ENCODE measurements at regions not wholly inside any gene's neighbourhood (a gene's known extent, or its start where the extent isn't known, plus 50 kb on each side); places are given as distances from the start of the nearest gene placed in this dataset.

GRCh38 chr14:83309211-83309610, 1775.6 kb upstream of the SEL1L start:
- H4K20me1 ChIP-seq (replicated peaks; ENCODE audit: control insufficient read depth, extremely low read depth, insufficient read depth, low read length), result no peaks in the 10 kb centered on the region
- no peak overlapping the region for H3K27ac ChIP-seq (ENCODE audit: insufficient read depth, low read depth, low read length)
- no peaks in the 10 kb centered on the region for H3K4me1 ChIP-seq (ENCODE audit: control insufficient read depth, extremely low read depth, insufficient read depth, low read length)
- no peak for DNase-seq (ENCODE audit: low read depth, low spot score)
- dilution Hi-C loops (cut with MboI; ENCODE audit: extremely low pct_ligation_motif_present, low sequenced_read_pairs), result no loop called here
- CTCF ChIA-PET, result no interaction called here
- H3K79me2 ChIP-seq (ENCODE audit: control insufficient read depth, insufficient read depth, low read length), result no peaks in the 10 kb centered on the region
- no TSS peak for BruUV-seq (replicated peaks)
- no peaks in the 10 kb centered on the region for H3K27me3 ChIP-seq (ENCODE audit: control insufficient read depth in 2 of 2, insufficient read depth in 2 of 2, low read length in 2 of 2)
- H3K36me3 ChIP-seq (ENCODE audit: control insufficient read depth in 2 of 2, extremely low read depth in 1 of 2, insufficient read depth in 2 of 2, low read length in 2 of 2), result no peaks in the 10 kb centered on the region
- H3K9me1 ChIP-seq (replicated peaks; ENCODE audit: control insufficient read depth, extremely low read depth, insufficient read depth, low read length), result no peaks in the 10 kb centered on the region
- no peak overlapping the region for H3K4me3 ChIP-seq (replicated peaks in 1 of 3; ENCODE audit: insufficient read depth in 1 of 3, low read depth in 1 of 3, low read length in 3 of 3)
- FAIRE-seq, result no peak
- POLR2A ChIA-PET, result no interaction called here
- H2AFZ ChIP-seq (ENCODE audit: low read depth, low read length), result no peak overlapping the region
- H3K9ac ChIP-seq (replicated peaks; ENCODE audit: extremely low read depth, insufficient read depth, low read length), result no peak overlapping the region
- no peaks in the 10 kb centered on the region for H3K9me3 ChIP-seq (replicated peaks; ENCODE audit: control insufficient read depth, insufficient read depth, low read length)
- TF ChIP-seq, protein P1, sequence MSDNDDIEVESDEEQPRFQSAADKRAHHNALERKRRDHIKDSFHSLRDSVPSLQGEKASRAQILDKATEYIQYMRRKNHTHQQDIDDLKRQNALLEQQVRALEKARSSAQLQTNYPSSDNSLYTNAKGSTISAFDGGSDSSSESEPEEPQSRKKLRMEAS (IDR thresholded peaks at IDR 0.05; ENCODE audit: insufficient read depth, insufficient read length), result no peak
- intact Hi-C loops (cut with micrococcal nuclease), result loop anchor here (10.0 kb wide), 1 partner anchor 1314 kb away; no protein-coding TSS in a partner anchor
- H3K4me2 ChIP-seq (ENCODE audit: insufficient read depth, low read length), result no peak overlapping the region

- H3K4me1 ChIP-seq (ENCODE audit: control insufficient read depth, extremely low read depth, insufficient read depth, low read length), result no peaks in the 10 kb centered on the region
- no peak for DNase-seq (ENCODE audit: low read depth, low spot score)
- no peaks in the 10 kb centered on the region for H3K36me3 ChIP-seq (ENCODE audit: control insufficient read depth in 2 of 2, extremely low read depth in 1 of 2, insufficient read depth in 2 of 2, low read length in 2 of 2)
- POLR2A ChIA-PET, result no interaction called here
- H3K9me3 ChIP-seq (replicated peaks; ENCODE audit: control insufficient read depth, insufficient read depth, low read length), result no peaks in the 10 kb centered on the region
- no peaks in the 10 kb centered on the region for H3K27me3 ChIP-seq (ENCODE audit: control insufficient read depth in 2 of 2, insufficient read depth in 2 of 2, low read length in 2 of 2)
- no TSS peak for BruUV-seq (replicated peaks)
- TF ChIP-seq MYC (IDR thresholded peaks at IDR 0.05; ENCODE audit: low read depth, low read length) (no peak), FOS (IDR thresholded peaks at IDR 0.05; ENCODE audit: borderline replicate concordance, insufficient read depth, low read length) (no peak), GATA2 (IDR thresholded peaks at IDR 0.05; ENCODE audit: insufficient read depth, insufficient read length, low read depth, low read length) (no peak)
- TF ChIP-seq, protein P2, sequence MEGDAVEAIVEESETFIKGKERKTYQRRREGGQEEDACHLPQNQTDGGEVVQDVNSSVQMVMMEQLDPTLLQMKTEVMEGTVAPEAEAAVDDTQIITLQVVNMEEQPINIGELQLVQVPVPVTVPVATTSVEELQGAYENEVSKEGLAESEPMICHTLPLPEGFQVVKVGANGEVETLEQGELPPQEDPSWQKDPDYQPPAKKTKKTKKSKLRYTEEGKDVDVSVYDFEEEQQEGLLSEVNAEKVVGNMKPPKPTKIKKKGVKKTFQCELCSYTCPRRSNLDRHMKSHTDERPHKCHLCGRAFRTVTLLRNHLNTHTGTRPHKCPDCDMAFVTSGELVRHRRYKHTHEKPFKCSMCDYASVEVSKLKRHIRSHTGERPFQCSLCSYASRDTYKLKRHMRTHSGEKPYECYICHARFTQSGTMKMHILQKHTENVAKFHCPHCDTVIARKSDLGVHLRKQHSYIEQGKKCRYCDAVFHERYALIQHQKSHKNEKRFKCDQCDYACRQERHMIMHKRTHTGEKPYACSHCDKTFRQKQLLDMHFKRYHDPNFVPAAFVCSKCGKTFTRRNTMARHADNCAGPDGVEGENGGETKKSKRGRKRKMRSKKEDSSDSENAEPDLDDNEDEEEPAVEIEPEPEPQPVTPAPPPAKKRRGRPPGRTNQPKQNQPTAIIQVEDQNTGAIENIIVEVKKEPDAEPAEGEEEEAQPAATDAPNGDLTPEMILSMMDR (IDR thresholded peaks at IDR 0.05; ENCODE audit: extremely low read depth in 1 of 2, insufficient read depth in 1 of 2, low read depth in 1 of 2, low read length in 2 of 2), result no peak
- TF ChIP-seq, protein P1 (IDR thresholded peaks at IDR 0.05; ENCODE audit: insufficient read depth, insufficient read length), result no peak
- no peak overlapping the region for H3K4me2 ChIP-seq (ENCODE audit: insufficient read depth, low read length)
- no peak for FAIRE-seq
- CTCF ChIA-PET, result no interaction called here
- dilution Hi-C loops (cut with MboI; ENCODE audit: extremely low pct_ligation_motif_present, low sequenced_read_pairs) (no loop called here), intact Hi-C loops (cut with micrococcal nuclease) (loop anchor here (10.0 kb wide), 1 partner anchor 1315 kb away; no protein-coding TSS in a partner anchor)
- H3K9me1 ChIP-seq (replicated peaks; ENCODE audit: control insufficient read depth, extremely low read depth, insufficient read depth, low read length), result no peaks in the 10 kb centered on the region
- H3K27ac ChIP-seq (ENCODE audit: insufficient read depth, low read depth, low read length), result no peak overlapping the region
- no peak overlapping the region for H3K4me3 ChIP-seq (replicated peaks in 1 of 3; ENCODE audit: insufficient read depth in 1 of 3, low read depth in 1 of 3, low read length in 3 of 3)
- H3K79me2 ChIP-seq (ENCODE audit: control insufficient read depth, insufficient read depth, low read length), result no peaks in the 10 kb centered on the region
- no peak overlapping the region for H3K9ac ChIP-seq (replicated peaks; ENCODE audit: extremely low read depth, insufficient read depth, low read length)
- no peak overlapping the region for H2AFZ ChIP-seq (ENCODE audit: low read depth, low read length)
- H4K20me1 ChIP-seq (replicated peaks; ENCODE audit: control insufficient read depth, extremely low read depth, insufficient read depth, low read length), result no peaks in the 10 kb centered on the region
These were observed 1776.2 kb upstream of the SEL1L start for GRCh38 chr14:83309833-83310232.
